HUES64 (cell line): ENCODE measurements at regions not wholly inside any gene's neighbourhood (a gene's known extent, or its start where the extent isn't known, plus 50 kb on each side); places are given as distances from the start of the nearest gene placed in this dataset.
A peak's percentile ranks its signal among the peaks of the same experiment; 100 is the strongest.

Source experiments
- H3K27ac ChIP-seq: 2 replicates; pipeline ENCODE4 v1.7.0; 2013; ENCODE audit warnings: low read depth, low read length, inconsistent platforms
- H3K27me3 ChIP-seq: 2 replicates; pipeline ENCODE4 v1.6.1; 2013; ENCODE audit warnings: mild to moderate bottlenecking, low read length; ENCODE audit not compliant: insufficient read depth
- H3K36me3 ChIP-seq: 2 replicates; pipeline ENCODE4 v1.6.1; 2013; ENCODE audit warnings: mild to moderate bottlenecking, low read length; ENCODE audit not compliant: insufficient read depth
- H3K4me1 ChIP-seq: 2 replicates; pipeline ENCODE4 v1.6.1; 2013; ENCODE audit warnings: mild to moderate bottlenecking, low read length, moderate library complexity; ENCODE audit not compliant: insufficient read depth
- H3K4me3 ChIP-seq: 2 replicates; pipeline ENCODE4 v1.5.1; 2013; ENCODE audit warnings: mild to moderate bottlenecking, low read length, moderate library complexity
- H3K9ac ChIP-seq: 2 replicates; pipeline ENCODE4 v1.6.1; 2013; ENCODE audit warnings: mild to moderate bottlenecking, low read depth, low read length
- H3K9me3 ChIP-seq: 2 replicates; pipeline ENCODE4 v1.6.1; 2013; ENCODE audit warnings: low read depth, low read length; ENCODE audit not compliant: insufficient read depth
- WGBS: fragments of 150-250, 120-280 bp; methylation state at CpG from one replicate; pipeline ENCODE4 v1.1.7; 2013; ENCODE audit warnings: missing lambda C conversion rate; 5-methylcytosine and 5-hydroxymethylcytosine counted together

DNA sequence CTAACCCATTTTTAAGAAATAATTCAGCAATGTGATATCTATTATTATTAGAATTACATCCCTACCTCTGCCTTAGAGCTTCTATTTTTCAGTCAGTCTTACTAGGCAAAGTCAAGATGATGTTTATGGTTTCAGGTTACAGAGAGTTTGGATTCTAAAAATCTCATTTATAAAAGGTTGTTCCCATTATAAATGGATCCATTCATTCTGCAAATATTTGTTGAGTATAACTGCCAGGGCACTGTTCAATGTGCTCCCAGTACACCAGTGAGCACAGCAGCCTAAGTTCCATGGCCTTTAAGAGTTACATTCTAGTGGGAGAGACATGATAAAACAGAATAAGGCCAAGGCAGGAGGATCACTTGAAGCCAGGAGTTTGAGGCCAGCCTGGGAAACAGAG is 75.9 kb upstream of the EYA4 start:
- H3K4me3 ChIP-seq = no peak overlapping the region
- no peak overlapping the region for H3K27ac ChIP-seq
- H3K4me1 ChIP-seq = peaks cover 13% of the 10 kb centered on the region
- H3K36me3 ChIP-seq = no peaks in the 10 kb centered on the region
- H3K9me3 ChIP-seq = no peaks in the 10 kb centered on the region
- H3K27me3 ChIP-seq = no peaks in the 10 kb centered on the region
- H3K9ac ChIP-seq = no peak overlapping the region

DNA sequence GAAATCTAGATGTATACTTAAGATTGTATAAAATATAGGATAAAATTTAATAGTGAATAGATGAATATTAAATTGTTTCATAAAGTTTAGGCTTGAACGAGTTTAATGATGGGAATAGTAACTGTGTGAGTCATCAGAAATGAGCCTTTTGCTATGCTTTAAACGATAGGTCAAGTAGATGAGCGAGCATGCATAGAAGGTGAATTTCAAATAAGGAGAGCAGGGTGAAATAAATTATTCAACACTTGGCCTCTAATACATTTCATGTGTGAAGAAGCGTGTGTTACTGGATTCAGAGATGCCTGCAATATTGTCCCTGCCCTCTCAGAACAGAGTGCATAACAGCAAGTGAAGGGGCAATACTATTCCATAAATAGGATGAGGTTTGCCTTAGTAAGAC is 74.4 kb upstream of the EYA4 start:
- Histone ChIP-seq H3K9me3 (0 out of 2 replicates have a peak, but pooled peaks cover under 1% of the 10 kb centered on the region), H3K27ac (no peak overlapping the region), H3K36me3 (no peaks in the 10 kb centered on the region), H3K4me3 (no peak overlapping the region), H3K4me1 (peaks cover 18% of the 10 kb centered on the region), H3K27me3 (no peaks in the 10 kb centered on the region), H3K9ac (no peak overlapping the region)
- WGBS = 91% methylated on average over 4 of the region's 4 CpGs

DNA sequence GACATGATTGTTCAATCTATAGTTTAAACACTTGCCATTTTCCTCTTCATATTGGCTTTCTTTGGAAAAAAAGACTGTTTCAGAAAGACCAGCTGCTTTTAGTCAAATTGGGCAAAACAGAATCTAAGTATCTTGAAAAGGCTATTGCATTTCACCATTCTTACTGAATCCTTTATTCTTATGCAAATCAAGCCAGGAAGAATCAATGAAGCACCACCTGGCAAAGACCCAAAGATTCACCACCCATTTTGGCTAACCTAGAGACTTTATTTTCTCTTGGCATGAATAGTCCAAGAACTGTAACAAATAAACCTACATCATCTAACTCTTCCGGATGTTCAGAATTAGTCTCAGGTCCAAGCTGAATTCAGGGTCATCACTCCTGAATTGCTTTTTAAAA is 71.3 kb upstream of the EYA4 start:
- Histone ChIP-seq H3K27ac (peak overlapping the region; percentile 20), H3K4me1 (peaks cover 18% of the 10 kb centered on the region), H3K4me3 (no peak overlapping the region), H3K36me3 (no peaks in the 10 kb centered on the region), H3K9ac (no peak overlapping the region), H3K27me3 (no peaks in the 10 kb centered on the region), H3K9me3 (peaks cover 14% of the 10 kb centered on the region; the same call in 1 of the 2 replicates)
- 89% methylated on average over 1 of the region's 1 CpG for WGBS

DNA sequence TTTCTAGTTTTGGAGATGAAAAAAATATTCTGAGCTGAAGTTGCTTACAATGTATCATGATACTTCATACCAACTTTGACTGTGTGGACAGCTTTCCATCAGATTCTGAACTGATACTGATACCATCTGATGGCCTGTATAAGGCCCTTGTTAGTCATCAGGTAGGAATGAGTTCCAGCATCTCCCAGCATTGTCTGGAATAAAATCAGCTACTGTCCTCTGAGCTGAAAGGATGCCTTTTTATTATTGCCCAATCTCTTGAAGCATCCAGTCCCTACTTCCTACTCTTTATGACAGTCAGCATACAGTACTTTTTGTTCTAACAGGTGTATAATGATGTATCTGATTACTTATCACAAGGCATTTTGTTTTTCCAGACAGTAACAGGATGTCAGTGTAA is 70.6 kb upstream of the EYA4 start:
- Histone ChIP-seq H3K27me3 (no peaks in the 10 kb centered on the region), H3K27ac (no peak overlapping the region), H3K36me3 (no peaks in the 10 kb centered on the region), H3K4me1 (peaks cover 18% of the 10 kb centered on the region), H3K9me3 (peaks cover 14% of the 10 kb centered on the region; the same call in 1 of the 2 replicates), H3K9ac (no peak overlapping the region), H3K4me3 (no peak overlapping the region)

DNA sequence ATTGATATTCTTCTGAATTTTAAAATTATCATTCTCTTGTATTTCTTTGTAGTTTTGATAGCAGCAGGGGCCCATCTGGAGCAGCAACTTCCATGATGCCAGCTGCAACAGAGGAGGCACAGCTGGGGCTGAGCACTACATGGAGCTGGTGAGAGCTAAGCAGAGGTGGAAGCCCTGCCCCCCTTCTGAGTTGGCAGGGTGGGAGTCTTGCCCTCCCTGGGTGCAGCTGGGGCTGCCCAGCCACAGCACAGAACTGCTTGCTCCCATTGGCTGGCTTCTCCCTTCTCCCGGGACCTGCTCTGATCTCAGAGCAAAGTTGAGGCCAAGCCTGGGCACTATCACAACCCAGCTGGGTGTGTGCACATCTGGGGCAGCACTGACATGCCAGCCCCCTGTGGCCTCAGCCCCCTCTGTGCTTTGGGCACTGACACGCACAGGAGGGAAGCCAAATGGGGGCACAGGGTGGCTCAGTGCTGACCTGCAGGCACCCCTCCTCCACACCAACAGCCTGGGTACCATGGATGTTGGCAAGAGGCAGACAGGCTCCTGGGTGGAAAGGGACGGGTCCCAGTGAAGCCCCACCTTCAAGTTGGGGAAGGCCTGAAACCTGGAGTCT is 69.1 kb upstream of the EYA4 start:
- H3K9ac ChIP-seq = no peak overlapping the region
- H3K36me3 ChIP-seq = no peaks in the 10 kb centered on the region
- peaks cover 14% of the 10 kb centered on the region; the same call in 1 of the 2 replicates for H3K9me3 ChIP-seq
- no peak overlapping the region for H3K4me3 ChIP-seq
- 62% methylated on average over 3 of the region's 3 CpGs for WGBS
- H3K27me3 ChIP-seq = no peaks in the 10 kb centered on the region
- no peak overlapping the region for H3K27ac ChIP-seq
- peaks cover 18% of the 10 kb centered on the region for H3K4me1 ChIP-seq

DNA sequence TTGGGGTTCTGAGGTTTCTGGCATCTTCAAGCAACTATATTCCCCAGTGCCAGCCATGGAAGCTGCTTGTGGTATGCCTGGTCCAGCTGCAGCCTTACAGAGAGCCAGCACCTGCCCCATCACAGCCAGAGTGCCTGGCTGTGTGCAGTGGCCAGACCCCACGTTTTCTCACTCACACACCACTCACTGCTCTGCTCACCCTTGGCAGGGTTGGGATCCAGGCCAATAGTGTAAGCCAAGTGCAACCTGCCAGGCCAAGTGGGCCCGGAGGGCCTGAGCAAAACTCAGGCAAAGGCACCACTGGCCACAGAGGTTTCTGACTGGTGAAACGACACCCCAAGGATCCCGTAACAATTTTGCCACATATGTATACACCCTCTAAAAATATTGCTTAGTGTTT is 67.9 kb upstream of the EYA4 start:
- Histone ChIP-seq H3K36me3 (no peaks in the 10 kb centered on the region), H3K9me3 (peaks cover 14% of the 10 kb centered on the region; the same call in 1 of the 2 replicates), H3K27ac (no peak overlapping the region), H3K4me1 (peaks cover 18% of the 10 kb centered on the region), H3K4me3 (no peak overlapping the region), H3K9ac (no peak overlapping the region), H3K27me3 (no peaks in the 10 kb centered on the region)
- WGBS = 94% methylated on average over 4 of the region's 4 CpGs

DNA sequence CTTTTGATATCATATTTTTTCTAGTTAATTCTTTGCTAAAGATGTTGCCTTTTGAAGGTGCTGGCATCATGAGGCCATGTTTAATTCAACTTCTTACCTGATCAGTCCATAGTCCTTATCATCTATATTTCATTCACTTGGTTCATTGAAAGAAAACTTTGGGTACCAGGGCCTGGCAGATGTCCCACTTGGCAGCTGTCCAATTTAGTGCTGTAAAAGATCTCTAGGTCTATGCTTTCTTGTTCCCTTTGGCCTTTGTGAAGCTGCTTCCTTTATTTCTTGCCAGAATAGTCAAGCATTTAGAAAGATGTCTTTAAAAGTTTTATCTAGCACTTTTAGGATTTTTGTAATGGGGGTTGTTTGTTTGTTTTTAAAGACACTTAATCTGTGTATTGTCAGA is 61.7 kb upstream of the EYA4 start:
- no peaks in the 10 kb centered on the region for H3K9me3 ChIP-seq
- no peaks in the 10 kb centered on the region for H3K4me1 ChIP-seq
- H3K27ac ChIP-seq = no peak overlapping the region
- no peak overlapping the region for H3K9ac ChIP-seq
- no peak overlapping the region for H3K4me3 ChIP-seq
- H3K36me3 ChIP-seq = no peaks in the 10 kb centered on the region
- no peaks in the 10 kb centered on the region for H3K27me3 ChIP-seq

DNA sequence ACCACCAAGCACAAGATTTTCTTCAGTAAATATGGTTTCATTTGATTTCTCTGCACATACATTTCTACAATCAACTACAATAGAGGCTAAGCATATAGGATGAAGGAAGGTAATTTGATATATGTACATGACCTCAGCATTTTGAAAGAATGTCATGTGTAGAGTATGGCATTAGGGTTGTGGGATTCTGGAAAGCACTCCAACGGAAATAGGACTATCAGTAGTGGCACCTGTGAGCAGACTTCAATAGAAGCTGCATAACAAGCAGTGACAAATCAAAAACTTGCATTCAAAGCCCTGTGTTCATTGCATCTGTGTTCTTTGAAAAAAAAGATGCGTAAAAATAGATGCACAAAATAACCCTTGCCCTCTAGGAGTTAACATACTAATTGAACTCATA is 57.5 kb upstream of the EYA4 start:
- no peak overlapping the region for H3K27ac ChIP-seq
- H3K27me3 ChIP-seq = no peaks in the 10 kb centered on the region
- no peak overlapping the region for H3K4me3 ChIP-seq
- H3K4me1 ChIP-seq = peaks cover 16% of the 10 kb centered on the region
- WGBS = 93% methylated on average over 2 of the region's 2 CpGs
- no peak overlapping the region for H3K9ac ChIP-seq
- no peaks in the 10 kb centered on the region for H3K36me3 ChIP-seq
- no peaks in the 10 kb centered on the region for H3K9me3 ChIP-seq

DNA sequence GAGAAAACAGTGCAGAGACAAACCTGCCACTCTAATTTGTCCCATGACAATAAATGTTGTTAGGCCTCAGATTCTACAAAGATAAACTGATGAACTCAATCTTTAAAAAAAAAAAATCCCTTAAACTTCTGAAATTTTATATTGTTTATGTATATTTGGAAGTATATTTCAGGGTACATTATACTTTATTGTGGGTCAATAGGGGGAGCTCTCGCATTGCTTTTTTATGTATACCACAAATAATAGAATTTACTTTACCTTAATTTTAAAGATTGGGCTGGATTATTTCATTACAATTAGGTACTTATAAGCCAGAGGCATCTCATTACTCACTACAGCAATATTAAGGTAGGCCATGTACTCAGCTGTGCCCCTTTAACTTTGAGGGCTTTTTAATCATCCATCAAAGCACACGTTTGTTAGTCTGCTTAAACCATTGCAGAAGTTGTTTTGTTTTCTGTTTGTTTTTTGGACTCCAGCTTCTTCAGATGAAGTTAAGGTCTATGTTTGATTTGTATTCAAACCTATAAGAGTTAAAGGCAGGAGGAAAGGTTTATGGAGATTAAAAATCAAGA is 56.3 kb upstream of the EYA4 start:
- Histone ChIP-seq H3K4me3 (no peak overlapping the region), H3K9me3 (no peaks in the 10 kb centered on the region), H3K4me1 (peaks cover 23% of the 10 kb centered on the region), H3K27me3 (no peaks in the 10 kb centered on the region), H3K36me3 (no peaks in the 10 kb centered on the region), H3K9ac (no peak overlapping the region), H3K27ac (no peak overlapping the region)
- WGBS = 85% methylated on average over 1 of the region's 2 CpGs

DNA sequence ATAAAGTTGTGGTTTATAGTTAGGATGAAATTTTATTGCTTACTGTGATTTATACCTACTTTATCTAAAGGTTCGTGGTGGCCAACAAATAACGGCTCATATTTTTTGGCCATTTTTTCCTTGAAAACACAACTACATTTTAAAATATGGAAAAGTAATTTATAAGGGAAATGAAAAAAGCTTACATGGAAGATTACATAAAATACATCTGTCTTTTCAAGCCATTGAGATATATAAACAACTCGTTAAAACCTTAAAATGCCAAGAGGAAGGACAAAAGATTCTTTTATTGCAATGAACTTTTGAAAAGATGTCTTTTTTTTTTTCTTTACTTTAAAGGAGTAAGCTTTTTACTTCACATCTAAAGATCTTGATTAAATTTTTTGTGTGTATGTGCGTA is 55.4 kb upstream of the EYA4 start:
- peaks cover 23% of the 10 kb centered on the region for H3K4me1 ChIP-seq
- H3K36me3 ChIP-seq = no peaks in the 10 kb centered on the region
- H3K27ac ChIP-seq = no peak overlapping the region
- H3K27me3 ChIP-seq = no peaks in the 10 kb centered on the region
- H3K4me3 ChIP-seq = no peak overlapping the region
- WGBS = no CpG with 5 or more reads among the region's 4 CpGs
- no peak overlapping the region for H3K9ac ChIP-seq
- no peaks in the 10 kb centered on the region for H3K9me3 ChIP-seq

DNA sequence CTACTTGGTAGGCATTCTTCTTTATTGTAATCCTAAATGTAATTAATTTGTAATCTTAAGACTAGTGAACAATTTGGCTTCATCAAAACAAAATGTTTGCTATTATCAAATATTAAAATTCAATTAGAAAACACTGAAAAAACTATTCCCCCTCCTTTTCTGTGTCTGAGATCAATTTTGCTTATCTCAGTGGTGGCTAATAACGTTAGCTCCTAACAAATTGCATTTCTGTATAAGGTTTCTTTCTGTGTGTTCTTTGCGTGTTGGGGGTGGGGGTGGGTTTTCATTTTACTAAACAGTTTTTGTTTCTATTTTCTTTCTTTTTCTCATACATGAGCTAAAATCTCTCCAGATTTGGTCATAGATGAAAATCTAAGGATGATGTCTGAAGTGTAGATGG is 54.0 kb upstream of the EYA4 start:
- Histone ChIP-seq H3K27me3 (no peaks in the 10 kb centered on the region), H3K36me3 (no peaks in the 10 kb centered on the region), H3K27ac (no peak overlapping the region), H3K9ac (no peak overlapping the region), H3K4me1 (peaks cover 23% of the 10 kb centered on the region), H3K4me3 (no peak overlapping the region), H3K9me3 (no peaks in the 10 kb centered on the region)
- no CpG with 5 or more reads among the region's 2 CpGs for WGBS
